GM23248 (cell line): ENCODE measurements at regions not wholly inside any gene's neighbourhood (a gene's known extent, or its start where the extent isn't known, plus 50 kb on each side); places are given as distances from the start of the nearest gene placed in this dataset.

Source experiments
- EZH2 ChIP-seq: fragments of 200-600 bp; sonication (generic); IDR thresholded peaks from 2 replicates; pipeline ENCODE4 v1.6.1; 2018; ENCODE audit warnings: antibody characterized with exemption, mild to moderate bottlenecking; ENCODE audit not compliant: insufficient read depth, poor library complexity, severe bottlenecking
- EZH2phosphoT487 ChIP-seq: fragments of 200-600 bp; sonication (generic); IDR thresholded peaks from 2 replicates; pipeline ENCODE4 v1.6.1; 2018; ENCODE audit warnings: antibody characterized with exemption, moderate library complexity, mild to moderate bottlenecking, low read depth; ENCODE audit not compliant: insufficient read depth

GRCh38 chr4:57190601-57191481 is 80.7 kb upstream of the IGFBP7 start:
- TF ChIP-seq EZH2 = no peak
- no peak for TF ChIP-seq EZH2phosphoT487
